Endodermal cell (in vitro differentiated cells): ENCODE measurements at regions not wholly inside any gene's neighbourhood (a gene's known extent, or its start where the extent isn't known, plus 50 kb on each side); places are given as distances from the start of the nearest gene placed in this dataset.

Experiments
- DNase-seq: peaks from one replicate; pipeline ENCODE4 v3.0.0-alpha.2; 2017
- H3K27ac ChIP-seq: 2 replicates; pipeline ENCODE4 v1.5.1; 2013; ENCODE audit warnings: mild to moderate bottlenecking, low read depth, low read length, moderate library complexity
- H3K27me3 ChIP-seq: 2 replicates; pipeline ENCODE4 v1.6.1; 2013; ENCODE audit warnings: mild to moderate bottlenecking, low read length, moderate library complexity; ENCODE audit not compliant: insufficient read depth, control insufficient read depth, poor library complexity, severe bottlenecking
- H3K36me3 ChIP-seq: 2 replicates; pipeline ENCODE4 v1.7.0; 2013; ENCODE audit warnings: mild to moderate bottlenecking, low read length, moderate library complexity; ENCODE audit not compliant: control insufficient read depth, insufficient read depth
- H3K4me1 ChIP-seq: one replicate; pipeline ENCODE4 v1.7.0; 2013; ENCODE audit warnings: low read length; ENCODE audit not compliant: control insufficient read depth, insufficient read depth
- H3K4me3 ChIP-seq: 2 replicates; pipeline ENCODE4 v1.5.1; 2013; ENCODE audit warnings: mild to moderate bottlenecking, low read length, moderate library complexity
- H3K9ac ChIP-seq: 2 replicates; pipeline ENCODE4 v1.6.1; 2013; ENCODE audit warnings: mild to moderate bottlenecking, low read length, moderate library complexity; ENCODE audit not compliant: poor library complexity, severe bottlenecking; ENCODE audit errors: extremely low read depth
- H3K9me3 ChIP-seq: 2 replicates; pipeline ENCODE4 v1.6.1; 2013; ENCODE audit warnings: mild to moderate bottlenecking, low read length, moderate library complexity; ENCODE audit not compliant: control insufficient read depth
- H3K27ac Mint-ChIP-seq: 2 replicates; pipeline ENCODE4 v1.8.0; 2020; ENCODE audit warnings: mixed read lengths
- H3K27me3 Mint-ChIP-seq: 2 replicates; pipeline ENCODE4 v1.8.0; 2021; ENCODE audit warnings: mild to moderate bottlenecking, mixed read lengths; ENCODE audit not compliant: insufficient read depth
- H3K36me3 Mint-ChIP-seq: 2 replicates; pipeline ENCODE4 v1.8.0; 2020; ENCODE audit warnings: low read depth, mixed read lengths
- H3K4me1 Mint-ChIP-seq: 2 replicates; pipeline ENCODE4 v1.8.0; 2020; ENCODE audit warnings: mixed read lengths
- H3K4me3 Mint-ChIP-seq: 2 replicates; pipeline ENCODE4 v1.8.0; 2020; ENCODE audit warnings: mild to moderate bottlenecking, moderate library complexity, mixed read lengths
- H3K9me3 Mint-ChIP-seq: 2 replicates; pipeline ENCODE4 v1.8.0; 2020; ENCODE audit warnings: mild to moderate bottlenecking, mixed read lengths
- WGBS, 2 experiments: methylation state at CpG; one replicate each; pipeline versions ENCODE4 v1.1.5 to v1.1.7; 2013; ENCODE audit warnings: missing lambda C conversion rate in 2 of 2, mixed read lengths in 1 of 2; ENCODE audit not compliant: insufficient coverage in 1 of 2, insufficient read length in 1 of 2; 5-methylcytosine and 5-hydroxymethylcytosine counted together
- TF ChIP-seq, protein P1 (sequence below): fragments of 200-600 bp; sonication (generic); conservative IDR thresholded peaks from 2 replicates; pipeline ENCODE4 v1.5.0; 2021; ENCODE audit warnings: antibody characterized with exemption, mild to moderate bottlenecking

DNA sequence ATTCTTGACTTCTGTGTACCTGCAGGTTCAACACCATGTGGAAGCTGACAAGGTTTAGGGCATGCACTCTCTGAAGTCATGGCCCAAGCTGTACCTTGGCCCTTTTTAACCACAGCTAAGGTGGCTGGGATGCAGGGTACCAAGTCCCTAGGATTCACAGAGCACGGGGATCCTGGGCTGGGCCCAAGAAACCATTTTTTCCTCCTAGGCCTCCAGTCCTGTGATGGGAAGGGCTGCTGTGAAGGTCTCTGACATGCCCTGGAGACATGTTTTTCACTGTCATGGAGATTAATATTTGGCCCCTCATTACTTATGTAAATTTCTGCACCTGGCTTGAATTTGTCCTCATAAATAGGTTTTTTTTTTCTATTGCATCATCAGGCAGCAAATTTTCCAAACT lies 937.5 kb upstream of the ROBO1 start:
- no peak overlapping the region for H3K4me3 ChIP-seq
- H3K36me3 ChIP-seq: no peaks in the 10 kb centered on the region
- WGBS, 2 experiments: 100% methylated on average over 1 of the region's 1 CpG; no CpG with 5 or more reads in 1 of the 2 experiments
- Mint-ChIP-seq H3K27me3 (no peaks in the 10 kb centered on the region), H3K9me3 (peaks cover 32% of the 10 kb centered on the region), H3K27ac (no peak overlapping the region), H3K4me1 (no peaks in the 10 kb centered on the region), H3K36me3 (peaks cover 17% of the 10 kb centered on the region), H3K4me3 (no peak overlapping the region)
- no peaks in the 10 kb centered on the region for H3K4me1 ChIP-seq
- no peak overlapping the region for H3K27ac ChIP-seq
- no peak overlapping the region for H3K9ac ChIP-seq
- H3K27me3 ChIP-seq: no peaks in the 10 kb centered on the region
- TF ChIP-seq, protein P1, sequence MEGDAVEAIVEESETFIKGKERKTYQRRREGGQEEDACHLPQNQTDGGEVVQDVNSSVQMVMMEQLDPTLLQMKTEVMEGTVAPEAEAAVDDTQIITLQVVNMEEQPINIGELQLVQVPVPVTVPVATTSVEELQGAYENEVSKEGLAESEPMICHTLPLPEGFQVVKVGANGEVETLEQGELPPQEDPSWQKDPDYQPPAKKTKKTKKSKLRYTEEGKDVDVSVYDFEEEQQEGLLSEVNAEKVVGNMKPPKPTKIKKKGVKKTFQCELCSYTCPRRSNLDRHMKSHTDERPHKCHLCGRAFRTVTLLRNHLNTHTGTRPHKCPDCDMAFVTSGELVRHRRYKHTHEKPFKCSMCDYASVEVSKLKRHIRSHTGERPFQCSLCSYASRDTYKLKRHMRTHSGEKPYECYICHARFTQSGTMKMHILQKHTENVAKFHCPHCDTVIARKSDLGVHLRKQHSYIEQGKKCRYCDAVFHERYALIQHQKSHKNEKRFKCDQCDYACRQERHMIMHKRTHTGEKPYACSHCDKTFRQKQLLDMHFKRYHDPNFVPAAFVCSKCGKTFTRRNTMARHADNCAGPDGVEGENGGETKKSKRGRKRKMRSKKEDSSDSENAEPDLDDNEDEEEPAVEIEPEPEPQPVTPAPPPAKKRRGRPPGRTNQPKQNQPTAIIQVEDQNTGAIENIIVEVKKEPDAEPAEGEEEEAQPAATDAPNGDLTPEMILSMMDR: no peak
- peaks cover 20% of the 10 kb centered on the region for H3K9me3 ChIP-seq
- DNase-seq: no peak

DNA sequence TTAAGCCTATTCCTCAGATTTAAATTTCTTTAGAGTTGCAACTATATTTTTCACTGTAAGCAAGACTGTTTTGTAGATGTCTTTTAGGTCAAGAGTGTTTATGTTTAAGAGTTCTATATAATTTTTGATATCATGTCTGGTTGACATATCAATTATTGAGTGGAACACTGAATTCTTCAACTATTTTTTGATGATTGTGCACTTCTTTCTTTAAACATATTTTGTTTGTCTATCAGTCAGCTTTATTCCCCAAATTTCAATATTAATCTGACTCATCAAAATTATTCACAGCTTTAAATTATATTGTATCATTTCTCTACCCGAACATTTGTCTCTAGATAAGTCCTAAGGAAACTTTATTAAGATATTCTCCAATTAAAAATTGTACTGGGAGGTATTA lies 933.6 kb upstream of the ROBO1 start:
- no CpG with 5 or more reads among the region's 1 CpG for WGBS, 2 experiments
- no peak overlapping the region for H3K27ac ChIP-seq
- H3K36me3 Mint-ChIP-seq: peaks cover 14% of the 10 kb centered on the region
- no peaks in the 10 kb centered on the region for H3K27me3 Mint-ChIP-seq
- DNase-seq: no peak
- H3K9ac ChIP-seq: no peak overlapping the region
- H3K27ac Mint-ChIP-seq: no peak overlapping the region
- no peak overlapping the region for H3K4me3 Mint-ChIP-seq
- peaks cover 29% of the 10 kb centered on the region for H3K9me3 Mint-ChIP-seq
- H3K4me1 Mint-ChIP-seq: no peaks in the 10 kb centered on the region
- no peaks in the 10 kb centered on the region for H3K27me3 ChIP-seq
- no peak overlapping the region for H3K4me3 ChIP-seq
- no peaks in the 10 kb centered on the region for H3K36me3 ChIP-seq
- TF ChIP-seq, protein P1: no peak
- no peaks in the 10 kb centered on the region for H3K4me1 ChIP-seq
- H3K9me3 ChIP-seq: peaks cover 18% of the 10 kb centered on the region

DNA sequence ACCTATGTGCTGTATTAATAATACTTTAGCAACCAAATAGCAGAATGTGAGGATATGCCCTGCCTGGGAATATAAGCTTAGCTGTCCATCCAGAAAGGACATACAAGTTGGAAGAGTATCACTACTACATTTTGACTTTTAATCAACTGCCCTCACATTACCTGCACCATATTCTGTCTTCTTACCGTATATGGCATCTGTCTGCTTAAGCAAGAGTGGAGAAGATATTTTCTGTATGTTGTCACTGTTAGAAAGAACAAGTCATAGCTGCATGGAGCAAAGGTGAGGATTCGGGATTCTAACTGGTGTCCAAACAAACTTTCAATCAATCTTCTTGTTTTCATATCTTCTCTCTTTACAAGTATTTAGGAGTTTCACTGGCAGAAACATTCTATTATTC lies 929.5 kb upstream of the ROBO1 start:
- no peaks in the 10 kb centered on the region for H3K9me3 ChIP-seq
- no peak overlapping the region for H3K4me3 ChIP-seq
- Mint-ChIP-seq H3K27ac (no peak overlapping the region), H3K27me3 (no peaks in the 10 kb centered on the region), H3K36me3 (no peaks in the 10 kb centered on the region), H3K4me3 (no peak overlapping the region), H3K9me3 (no peaks in the 10 kb centered on the region), H3K4me1 (no peaks in the 10 kb centered on the region)
- H3K4me1 ChIP-seq: no peaks in the 10 kb centered on the region
- WGBS, 2 experiments: 100% methylated on average over 2 of the region's 2 CpGs; no CpG with 5 or more reads in 1 of the 2 experiments
- TF ChIP-seq, protein P1: no peak
- no peak overlapping the region for H3K9ac ChIP-seq
- no peaks in the 10 kb centered on the region for H3K27me3 ChIP-seq
- H3K27ac ChIP-seq: no peak overlapping the region
- DNase-seq: no peak
- H3K36me3 ChIP-seq: no peaks in the 10 kb centered on the region
